HG03342 (cell line): ENCODE measurements at regions not wholly inside any gene's neighbourhood (a gene's known extent, or its start where the extent isn't known, plus 50 kb on each side); places are given as distances from the start of the nearest gene placed in this dataset.

Experiments used
- ATAC-seq: cut with Tn5 transposase; IDR thresholded peaks from one replicate; pipeline ENCODE4 v1.9.1; 2021; ENCODE audit warnings: mild to moderate bottlenecking, moderate library complexity; ENCODE audit not compliant: unreplicated experiment

DNA sequence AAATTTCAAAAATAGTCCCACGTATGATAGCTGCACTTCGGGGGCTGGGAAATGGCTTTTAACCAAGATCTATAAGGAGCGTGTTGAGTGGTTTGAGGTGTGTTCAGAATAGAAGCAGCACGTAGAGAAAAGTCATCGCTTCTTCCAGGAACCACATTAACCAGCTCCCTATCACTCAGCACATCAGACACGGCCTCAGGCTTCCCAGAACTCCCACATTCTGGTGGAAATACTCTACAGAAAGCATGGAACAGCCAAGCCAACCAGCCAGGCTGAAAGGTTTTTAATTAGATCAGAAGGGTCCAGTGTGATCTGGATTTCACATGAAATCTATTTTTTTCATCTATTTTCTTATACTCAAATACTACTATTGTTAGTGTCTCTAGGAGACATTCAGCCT lies 231.5 kb upstream of the NRP1 start:
- ATAC-seq = no peak

DNA sequence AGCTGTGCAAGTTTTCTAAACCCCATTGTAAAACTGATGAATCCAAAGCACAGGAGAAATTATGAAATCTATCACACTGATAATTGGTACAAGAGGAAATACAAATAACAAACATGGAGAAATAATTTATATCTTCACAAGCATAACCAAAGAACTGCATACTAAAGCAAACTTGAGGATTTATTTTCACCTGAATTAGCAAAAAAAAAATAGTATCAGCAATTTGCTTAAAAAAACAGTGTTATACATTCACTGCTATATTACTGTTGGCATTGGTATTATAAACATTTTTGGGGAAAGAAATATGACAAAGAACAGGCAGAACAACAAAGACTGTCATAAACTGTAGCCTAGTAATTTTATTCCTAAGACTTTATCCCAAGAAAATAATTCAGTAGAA lies 230.8 kb upstream of the NRP1 start:
- no peak for ATAC-seq

DNA sequence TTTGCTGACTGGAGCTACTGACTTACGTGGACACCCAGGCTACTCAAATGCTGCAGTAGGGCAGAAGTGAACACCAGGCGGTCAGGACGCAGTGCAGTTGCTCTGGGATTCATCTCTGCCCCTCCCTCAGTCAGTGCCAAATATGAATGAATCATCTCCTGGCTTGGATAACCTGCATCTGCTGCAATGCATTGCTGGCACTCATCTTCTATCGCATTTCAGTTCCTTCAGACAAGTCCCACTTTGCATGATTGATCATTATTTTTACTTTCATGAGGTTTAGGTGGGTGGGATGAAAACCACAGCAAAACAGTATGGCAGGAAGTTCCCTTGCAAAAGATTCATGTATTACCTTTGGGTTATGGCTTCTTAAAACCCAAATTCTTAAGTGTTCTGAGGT lies 224.6 kb upstream of the NRP1 start:
- no peak for ATAC-seq

DNA sequence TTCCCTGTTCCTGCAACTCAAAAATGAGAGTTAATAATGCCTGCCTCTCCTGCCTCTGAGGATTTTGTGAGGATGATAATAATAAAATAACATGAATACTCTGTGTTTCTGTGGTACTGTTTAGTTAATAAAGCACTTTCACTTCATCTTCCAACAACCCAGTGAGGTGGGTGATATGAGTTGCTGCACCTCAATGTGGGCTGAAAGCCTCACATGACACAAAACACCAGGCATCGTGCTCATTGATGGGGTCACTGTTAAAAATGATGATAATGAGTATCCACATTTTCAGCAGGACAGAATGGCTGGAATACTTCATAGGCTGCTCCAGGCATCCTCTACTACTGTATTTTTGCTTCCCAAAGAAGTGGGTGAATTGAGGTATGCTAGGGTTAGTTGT lies 222.8 kb upstream of the NRP1 start:
- no peak for ATAC-seq

DNA sequence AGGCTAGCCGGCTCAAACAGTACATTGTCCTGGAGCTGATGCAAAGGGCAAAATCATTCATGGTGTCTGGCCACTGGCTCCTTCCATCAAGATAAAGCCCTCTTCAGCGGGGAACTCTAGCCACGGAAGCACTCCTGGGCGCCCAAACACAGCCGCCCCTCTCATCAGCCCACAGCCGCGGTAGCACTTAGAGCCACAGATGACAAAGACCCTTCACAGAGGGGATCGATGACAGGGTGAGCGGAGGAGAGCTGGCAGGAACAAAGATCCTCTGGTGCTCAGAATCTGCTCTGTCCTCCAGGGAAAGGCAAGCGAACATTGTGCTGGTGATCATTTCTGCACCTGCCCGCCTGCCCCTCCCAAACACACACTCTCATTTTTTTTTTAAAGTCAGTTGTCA lies 222.2 kb upstream of the NRP1 start:
- no peak for ATAC-seq

DNA sequence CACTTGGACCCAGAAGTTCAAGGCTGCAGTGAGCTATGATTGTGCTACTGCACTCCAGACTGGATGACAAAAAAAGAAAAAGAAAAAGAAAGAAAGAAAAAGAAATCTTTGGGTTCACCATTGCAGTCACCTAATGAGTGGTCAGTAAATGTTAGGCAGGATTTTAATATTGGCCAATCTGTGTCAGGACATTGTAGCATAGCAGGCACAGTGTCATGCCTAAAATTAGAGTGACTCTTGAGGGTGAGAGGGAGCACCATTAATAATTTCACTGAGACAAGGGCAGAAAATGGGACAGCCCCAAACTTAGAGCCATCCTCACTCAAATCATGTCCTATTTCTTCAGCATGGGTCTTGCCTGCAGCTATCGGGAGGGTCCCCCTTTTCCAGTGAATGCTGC lies 221.6 kb upstream of the NRP1 start:
- ATAC-seq = no peak

DNA sequence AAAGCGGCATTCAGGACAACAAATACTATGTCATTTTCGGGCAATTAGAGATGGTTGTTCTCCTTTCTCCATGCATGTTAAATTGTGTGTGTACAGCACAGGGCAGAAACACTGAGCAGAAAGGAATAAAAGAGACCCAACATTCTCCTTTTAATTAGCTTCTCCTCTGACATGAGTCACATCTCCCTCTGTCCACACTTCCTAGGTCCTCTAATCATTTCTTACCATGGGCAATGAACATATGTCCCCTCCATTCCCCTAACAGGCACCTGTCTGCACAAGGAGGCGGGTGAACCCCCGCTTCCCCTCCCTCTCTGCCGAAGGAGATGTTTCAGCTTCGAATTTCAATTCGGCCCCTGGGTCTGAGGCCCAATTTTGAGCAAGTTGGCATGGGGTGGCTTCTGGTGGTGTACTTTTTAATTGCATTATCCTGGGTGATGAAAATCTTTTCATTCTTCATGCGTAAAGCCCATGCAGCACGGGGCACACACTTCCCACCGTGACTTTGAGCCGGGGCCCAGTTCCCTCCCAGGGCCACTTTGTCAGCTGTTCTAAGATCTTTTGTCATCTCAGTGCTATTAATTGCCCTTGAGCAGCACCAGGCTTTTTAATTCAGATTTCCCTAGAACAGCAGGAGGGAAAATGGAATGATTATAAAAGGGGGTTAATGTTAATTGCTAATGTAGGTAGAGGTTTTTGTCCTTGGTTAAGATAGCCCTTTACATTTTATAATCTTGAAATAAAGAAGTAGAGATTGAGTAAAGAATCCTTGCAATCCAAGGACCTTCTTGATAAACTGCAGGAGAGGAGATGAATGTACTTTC lies 219.5 kb upstream of the NRP1 start:
- no peak for ATAC-seq

DNA sequence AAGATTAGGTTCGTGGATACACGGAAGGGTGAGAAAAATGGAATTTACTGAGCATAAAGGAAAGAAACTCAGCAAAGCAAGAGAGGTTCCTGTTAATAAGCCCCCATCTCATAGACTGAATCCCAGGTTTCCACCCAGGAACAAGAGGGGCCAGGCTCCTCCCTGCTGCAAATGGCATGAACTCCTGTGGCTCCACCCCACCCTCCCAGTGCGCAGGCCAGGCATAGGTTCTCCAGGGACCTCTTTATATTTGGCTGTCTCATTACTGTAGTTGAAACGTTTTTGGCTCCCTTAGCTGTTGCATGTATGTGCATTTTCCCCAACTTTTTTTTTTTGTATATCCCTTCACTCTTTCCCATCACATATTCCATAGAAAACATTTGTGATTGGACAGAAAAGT lies 217.8 kb upstream of the NRP1 start:
- ATAC-seq = no peak

DNA sequence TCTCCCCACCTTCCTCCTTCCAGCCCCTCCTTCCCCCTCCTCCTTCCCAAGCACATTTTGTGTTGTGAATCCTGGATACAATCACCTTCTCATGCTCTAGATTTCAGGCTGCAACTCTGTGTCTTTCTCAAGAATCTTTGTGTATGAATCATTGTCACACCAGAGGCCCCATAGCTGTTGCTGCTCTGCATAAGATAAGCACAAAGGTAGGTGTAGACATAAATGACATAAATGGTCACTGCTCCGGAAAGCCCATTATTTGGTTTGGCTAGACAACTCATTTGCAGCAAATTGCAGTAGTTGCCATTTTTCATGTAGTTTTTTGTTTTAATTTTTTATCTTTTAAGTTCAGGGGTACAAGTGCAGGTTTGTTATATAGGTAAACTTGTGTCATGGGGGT lies 216.3 kb upstream of the NRP1 start:
- ATAC-seq = no peak

DNA sequence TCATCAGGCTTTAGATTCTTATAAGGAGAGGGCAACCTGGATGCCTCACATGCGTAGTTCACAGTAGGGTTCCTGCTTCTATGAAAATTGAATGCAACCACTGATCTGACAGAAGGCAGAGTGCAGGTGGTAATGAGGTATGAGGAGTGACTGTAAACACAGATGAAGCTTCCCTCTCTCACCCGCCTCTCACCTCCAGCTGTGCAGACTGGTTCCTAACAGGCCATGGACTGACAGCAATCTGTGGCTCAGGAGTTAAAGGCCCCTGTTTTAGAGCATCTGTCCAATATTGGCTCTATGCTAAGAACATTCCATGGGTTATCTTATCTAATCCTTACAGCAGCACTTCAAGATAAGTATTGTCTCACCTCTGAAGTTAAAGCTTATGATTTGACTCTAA lies 213.5 kb upstream of the NRP1 start:
- no peak for ATAC-seq

DNA sequence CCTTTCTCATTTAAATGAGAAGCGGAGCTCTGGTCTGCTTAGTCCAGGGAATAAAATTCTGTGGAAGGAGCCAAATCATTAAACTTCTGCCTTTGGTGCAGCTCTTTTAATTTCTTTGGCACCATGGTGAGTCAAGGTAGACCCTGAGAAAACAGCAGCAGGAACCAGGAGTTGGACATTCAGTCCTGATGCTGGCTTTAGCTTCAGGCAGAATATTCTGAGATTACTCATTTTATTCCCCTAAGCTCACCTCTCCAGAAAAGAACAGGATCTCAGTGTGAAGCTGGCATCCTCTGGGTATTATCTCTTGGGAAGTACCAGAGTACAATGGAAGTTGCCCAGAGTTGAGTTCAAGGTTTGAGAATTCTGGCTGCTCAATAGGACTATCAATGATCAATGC lies 211.6 kb upstream of the NRP1 start:
- ATAC-seq = no peak

DNA sequence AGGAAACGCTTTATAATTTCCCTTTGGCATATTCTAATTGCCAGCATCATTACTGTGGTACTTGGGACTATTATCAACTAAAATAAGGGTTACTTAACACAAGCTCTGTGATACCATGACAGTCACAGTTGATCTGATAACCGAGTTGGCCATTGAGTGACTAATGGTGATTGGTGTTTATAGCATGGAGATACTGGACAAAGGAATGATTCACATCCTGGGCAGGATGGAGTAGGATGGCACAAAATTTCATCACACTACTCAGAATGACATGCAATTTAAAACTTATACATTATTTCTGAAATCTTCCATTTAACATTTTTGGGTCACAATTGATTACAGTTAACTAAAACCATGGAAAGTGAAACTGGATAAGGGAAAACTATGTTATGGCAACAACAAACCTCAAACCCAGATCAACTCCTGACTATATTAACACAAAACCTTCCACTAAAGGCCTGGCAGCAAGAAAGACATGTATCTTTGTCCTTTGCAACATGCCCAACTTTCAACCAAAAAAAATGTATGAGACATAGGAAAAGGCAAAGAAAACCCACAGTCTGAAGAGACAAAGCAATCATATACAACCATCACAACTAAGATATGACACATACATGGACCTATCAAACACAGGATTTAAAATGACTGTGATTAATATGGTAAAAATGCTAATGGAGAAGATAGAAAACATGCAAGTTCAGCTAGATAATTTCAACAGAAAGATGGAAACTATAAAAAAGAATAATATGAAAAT lies 208.5 kb upstream of the NRP1 start:
- ATAC-seq = no peak

DNA sequence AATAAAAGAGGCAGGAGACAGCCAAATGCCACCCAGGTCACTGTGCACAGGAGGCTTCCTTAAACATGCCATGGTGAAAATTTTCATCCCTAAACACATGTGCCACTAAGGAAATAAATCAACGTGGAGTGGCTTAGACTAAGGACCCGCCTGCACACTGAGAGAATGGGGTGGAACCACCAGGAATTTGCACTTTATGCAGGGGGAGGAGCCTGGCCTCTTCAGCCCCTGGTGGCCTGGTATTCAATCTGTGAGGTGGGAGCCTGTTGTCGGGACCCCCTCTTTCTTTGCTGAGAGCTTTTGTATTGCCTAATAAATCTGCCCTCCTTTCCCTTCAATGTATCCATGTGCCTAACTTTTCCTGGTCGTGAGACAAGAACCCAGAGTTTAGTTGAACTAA lies 204.6 kb upstream of the NRP1 start:
- ATAC-seq = no peak

DNA sequence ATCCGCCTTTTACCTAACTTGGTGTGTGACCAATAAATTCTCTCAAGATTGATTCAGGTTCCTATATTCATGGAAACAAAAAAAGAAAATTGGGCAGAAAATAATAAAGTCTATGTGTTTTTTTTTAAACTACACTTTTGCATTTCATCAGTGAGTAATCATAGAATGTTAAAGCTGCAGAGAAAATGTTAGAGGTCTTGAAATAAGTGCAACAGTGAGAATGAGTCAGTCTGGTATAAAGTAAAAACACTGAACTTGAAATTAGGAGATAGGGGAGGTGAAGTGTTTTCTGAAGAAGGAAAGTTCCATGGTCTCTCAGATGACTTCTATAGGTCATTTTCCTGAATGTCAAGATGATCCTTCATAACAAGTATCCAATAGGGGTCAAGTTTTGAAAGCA lies 202.6 kb upstream of the NRP1 start:
- ATAC-seq = no peak

DNA sequence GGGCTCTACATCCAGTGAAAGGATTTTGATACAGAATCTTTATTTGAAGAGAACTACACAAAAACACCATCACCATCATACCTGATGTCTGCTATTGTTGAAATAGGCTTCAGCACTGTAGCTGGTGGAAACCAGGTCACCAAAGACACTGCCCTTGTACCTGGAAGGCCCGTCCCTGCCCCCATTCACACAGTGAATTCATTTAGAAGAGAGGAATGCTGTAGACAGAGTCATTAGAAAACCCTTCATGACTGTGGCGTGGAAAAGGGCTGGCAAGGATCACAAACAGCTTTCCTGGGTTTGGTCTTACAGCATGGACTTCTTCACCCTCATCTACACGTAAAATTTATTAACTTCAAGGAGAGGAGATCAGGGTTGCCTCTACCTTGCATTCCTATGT lies 202.0 kb upstream of the NRP1 start:
- no peak for ATAC-seq

DNA sequence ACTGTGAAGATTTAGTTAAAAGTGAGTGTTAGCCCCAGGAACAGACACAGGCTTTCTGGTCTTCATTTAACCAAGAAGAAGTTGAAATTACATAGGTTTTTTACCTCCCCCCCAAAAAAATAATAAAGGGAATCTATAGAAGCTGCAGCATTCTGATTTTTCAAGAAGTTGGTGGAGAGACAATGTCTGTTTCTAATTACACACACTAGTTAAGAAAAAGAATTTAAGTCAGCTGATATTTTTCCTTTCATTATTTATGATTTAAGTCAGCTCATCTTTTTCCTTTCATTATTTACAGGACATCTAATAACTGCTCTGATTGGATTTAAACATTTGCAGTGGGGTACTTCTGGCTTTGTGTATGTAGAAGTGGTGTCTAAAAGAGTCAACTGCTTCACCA lies 201.4 kb upstream of the NRP1 start:
- ATAC-seq = no peak

DNA sequence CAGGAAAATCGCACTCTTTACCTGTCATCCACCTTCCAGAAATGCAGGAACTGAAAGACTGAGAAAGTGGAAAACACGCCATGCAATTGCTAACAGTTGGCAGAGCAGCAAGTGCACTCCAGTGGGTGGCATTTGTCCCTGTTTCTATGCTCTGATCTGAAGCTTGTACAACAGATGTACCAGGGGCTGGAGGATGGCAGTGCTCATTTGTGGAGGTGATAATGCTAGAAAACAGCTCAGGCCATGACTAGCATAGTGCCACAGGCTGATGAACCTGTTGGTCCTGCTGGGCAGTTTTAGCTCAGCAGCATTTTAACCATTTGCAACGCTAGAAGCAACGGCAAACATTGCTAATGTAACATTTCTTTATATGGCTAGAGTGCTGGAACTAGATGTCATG lies 199.9 kb upstream of the NRP1 start:
- ATAC-seq = no peak

DNA sequence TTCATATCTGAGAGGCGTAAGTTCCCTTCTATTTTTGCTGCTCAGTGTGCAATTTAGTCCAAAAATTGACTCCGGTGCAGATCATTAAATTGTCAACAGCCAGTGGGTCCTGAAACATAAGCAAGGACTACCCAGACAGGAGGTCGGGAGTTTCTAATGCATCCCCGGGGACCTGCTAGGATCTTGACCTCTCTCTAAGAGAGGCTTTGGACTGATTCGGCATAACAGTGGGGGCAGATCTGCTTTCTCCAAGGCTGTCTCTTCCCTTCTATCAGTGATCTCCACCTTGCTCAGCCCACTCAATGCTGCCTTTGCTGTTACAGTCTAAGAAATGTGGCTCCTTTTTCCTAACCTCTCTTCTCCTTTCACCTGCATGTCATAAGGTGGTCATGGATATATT lies 199.1 kb upstream of the NRP1 start:
- ATAC-seq = no peak

DNA sequence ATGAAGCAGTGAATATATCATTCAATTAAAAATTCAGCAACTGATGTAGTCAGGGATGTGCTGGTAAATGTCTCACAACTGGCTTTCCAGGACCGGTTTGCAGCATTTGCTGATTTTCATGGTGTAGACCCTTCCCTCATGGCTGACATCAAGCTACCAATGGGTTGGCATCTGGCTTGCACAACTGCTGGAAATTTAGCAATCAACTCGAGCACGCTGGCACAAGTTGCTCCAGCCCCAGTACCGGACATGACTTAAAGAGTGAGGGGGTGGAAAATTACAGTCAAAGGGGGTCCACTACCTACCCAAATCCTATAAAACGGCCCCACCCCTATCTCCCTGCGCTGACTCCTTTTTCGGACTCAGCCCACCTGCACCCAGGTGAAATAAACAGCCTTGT lies 198.4 kb upstream of the NRP1 start:
- ATAC-seq = no peak

DNA sequence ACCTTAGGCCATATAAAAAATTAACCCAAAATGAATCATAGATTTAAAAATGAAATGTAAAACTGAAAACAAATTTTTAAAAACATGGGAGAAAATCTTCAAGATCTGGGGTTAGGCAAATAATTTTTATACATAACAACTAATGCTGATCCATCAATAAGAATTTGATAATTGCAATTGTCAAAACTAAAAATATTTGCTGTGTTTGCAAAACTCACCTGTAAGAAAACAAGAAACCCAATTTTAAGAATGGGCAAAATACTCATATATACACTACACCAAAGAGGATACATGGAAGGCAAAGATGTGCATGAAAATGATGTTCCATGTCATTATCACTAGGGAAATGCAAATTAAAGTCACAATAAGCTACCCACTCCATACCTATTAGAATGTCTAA lies 194.8 kb upstream of the NRP1 start:
- ATAC-seq = no peak

DNA sequence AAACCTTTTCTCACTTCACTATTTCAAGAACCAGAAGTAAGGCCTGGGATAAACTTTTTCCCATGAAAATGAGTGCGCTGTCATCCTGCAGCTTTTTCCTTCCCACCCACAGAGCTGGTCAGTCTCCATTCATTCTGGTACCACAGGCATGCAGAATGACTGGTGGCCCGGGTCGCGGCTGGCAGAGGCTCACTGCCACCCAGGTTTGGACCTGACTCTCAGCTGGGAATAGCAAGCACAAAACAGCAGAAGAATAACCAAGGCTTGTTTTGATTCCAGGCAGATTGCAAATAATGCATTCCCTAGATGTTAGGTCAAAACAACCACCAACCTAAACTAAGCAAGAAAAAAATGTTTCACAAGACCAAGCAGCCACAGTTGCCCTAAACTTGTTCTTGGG lies 190.5 kb upstream of the NRP1 start:
- no peak for ATAC-seq

DNA sequence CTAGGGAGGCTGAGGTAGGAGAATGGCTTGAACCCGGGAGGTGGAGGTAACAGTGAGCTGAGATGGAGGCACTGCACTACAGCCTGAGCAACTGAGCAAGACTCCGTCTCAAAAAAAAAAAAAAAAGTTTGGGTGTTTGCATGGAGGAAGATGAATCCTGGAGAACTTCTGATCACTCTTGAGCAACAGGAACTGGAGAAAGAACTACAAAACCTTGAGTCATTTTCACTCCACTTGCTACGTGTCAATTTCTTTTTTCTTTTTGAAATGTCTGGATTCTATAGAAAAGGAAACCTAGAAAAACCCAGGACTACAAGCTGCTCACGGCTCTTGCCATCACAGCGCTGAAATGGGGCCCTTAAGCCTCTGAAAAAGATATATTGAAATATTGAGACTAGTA lies 189.6 kb upstream of the NRP1 start:
- ATAC-seq = no peak
